DMS153 (cell line): ENCODE measurements at regions not wholly inside any gene's neighbourhood (a gene's known extent, or its start where the extent isn't known, plus 50 kb on each side); places are given as distances from the start of the nearest gene placed in this dataset.
"Not testable (repeated sequence)": the region's sequence is repeated elsewhere in the genome, so short reads cannot be mapped to it uniquely, and the experiment has no call there.

Source experiments
- DNase-seq: peaks from one replicate; lab custom pipeline; 2025; lab: John Stamatoyannopoulos, UW

DNA sequence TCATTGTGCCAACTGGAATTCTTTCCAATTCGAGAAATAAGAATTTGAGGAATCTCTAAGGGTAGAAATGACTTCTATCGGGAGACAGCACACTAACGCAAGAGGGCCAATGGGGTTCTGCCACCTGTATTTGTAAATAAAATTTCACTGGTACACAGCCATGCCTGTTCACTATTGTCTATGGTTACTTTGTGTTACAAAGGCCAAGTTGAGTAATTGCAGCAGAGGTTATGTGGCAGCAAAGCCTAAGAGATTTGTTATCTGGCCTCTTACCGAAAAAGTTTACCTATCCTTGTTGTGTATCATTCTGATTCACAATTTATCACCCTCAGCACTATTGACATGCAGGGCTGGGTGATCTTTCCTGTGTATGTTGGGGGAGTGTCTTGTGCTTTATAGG, 278.0 kb downstream of the KLF5 start:
- no peak for DNase-seq

DNA sequence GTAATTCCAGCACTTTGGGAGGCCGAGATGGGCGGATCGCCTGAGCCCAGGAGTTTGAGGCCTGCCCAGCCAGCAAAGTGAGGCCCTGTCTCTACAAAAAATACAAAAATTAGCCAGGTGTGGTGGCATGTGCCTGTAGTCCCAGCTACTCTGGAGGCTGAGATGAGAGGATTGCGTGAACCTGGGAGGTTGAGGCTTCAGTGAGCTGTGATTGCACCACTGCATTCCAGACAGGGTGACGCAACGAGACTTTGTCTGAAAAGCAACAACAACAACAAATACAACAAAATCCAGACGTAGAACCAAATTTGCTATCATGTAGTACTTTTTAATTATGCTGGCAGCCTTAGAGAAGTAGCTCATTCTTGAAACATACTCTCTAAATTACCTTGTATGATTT, 277.1 kb downstream of the KLF5 start:
- DNase-seq, result no peak

DNA sequence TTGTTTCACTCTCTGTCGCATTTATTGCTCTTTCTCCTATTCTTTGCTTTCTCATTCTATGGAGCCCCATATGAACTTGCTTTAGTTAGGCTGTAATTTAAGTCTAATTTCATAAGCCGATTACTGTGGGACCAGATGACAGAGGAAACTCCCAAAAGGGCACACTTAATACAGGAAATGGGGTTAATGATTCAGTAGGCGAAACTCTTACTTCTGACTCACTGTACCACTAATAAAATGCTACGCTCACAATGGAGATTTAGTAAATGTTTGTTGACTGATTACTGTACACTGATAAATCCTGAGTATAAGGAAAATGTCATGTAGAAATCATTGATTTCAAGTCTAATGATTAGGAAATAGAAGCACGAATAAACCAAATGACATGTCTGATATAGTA, 276.4 kb downstream of the KLF5 start:
- DNase-seq, result no peak

DNA sequence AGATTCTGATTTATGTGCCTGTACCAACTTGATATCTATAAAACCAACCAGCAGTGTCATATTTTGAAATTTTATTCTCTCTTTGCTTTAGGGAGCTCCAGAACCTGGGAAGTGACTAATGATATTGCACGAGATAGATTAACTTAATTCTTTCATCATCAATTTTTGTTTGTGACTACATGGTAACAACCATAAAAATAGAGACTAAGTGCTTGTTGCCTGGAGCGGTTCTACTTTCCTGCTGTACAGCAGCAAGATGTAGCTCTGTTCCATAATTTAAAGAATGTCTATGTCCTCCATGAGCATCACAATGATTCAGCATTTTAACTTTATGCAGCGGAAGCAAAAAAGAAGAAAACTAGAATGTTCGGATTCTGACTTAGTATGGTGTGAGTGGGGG, 275.6 kb downstream of the KLF5 start:
- DNase-seq, result no peak

DNA sequence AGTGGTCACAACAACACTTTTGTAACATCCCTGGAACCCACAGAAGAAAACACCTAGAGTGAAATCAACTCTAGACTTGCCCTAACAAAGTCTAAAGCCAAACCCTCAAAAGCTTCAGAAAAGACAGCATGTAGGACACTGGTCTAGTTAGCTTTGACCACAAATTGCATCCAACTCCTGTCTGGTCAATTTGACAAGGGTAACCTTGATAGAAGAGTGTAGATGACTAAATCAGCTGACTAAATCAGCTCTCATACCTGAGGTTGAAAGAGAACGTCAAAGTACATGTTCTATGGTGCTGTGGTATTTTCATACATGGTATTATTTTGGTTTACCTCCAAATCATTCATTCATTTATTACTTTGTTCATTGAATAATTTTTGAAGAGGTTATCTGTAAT, 272.8 kb downstream of the KLF5 start:
- DNase-seq, result no peak

DNA sequence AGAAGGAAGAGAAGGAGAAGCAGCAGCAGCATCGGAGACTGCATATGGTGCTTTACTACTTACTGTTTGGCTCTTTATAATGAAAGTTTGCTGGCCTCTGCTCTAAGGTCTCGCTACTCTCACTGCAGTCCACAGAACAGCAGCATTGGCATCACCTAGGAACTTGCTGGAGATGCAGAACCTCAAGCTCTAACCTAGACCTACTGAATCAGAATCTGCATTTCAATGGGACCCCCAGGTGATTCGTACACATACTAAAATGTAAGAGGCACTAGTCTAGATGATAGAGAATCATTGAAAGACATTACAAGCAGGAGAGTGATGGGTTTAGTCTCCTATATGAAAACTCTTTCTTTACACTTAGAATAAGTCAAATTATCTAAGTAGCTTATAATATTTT, 270.6 kb downstream of the KLF5 start:
- no peak for DNase-seq

DNA sequence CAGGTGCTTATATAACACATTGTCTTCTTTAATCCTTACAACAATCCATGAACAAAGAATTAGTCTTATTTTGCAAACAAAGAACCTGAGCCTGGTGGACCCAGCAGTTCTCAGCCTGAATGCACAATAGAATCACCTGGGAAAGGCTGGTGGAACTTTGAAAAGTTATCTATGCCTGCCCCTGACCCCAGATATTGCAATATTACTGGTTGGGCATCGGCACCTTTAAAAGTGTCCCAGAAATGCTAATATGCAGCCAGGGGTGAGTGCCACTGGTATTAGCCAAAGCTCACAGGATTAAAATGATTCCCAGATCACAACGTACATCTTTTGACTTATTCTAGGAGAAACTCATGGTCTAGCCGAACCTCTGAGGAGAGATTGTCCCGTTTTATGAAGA, 268.8 kb downstream of the KLF5 start:
- no peak for DNase-seq

DNA sequence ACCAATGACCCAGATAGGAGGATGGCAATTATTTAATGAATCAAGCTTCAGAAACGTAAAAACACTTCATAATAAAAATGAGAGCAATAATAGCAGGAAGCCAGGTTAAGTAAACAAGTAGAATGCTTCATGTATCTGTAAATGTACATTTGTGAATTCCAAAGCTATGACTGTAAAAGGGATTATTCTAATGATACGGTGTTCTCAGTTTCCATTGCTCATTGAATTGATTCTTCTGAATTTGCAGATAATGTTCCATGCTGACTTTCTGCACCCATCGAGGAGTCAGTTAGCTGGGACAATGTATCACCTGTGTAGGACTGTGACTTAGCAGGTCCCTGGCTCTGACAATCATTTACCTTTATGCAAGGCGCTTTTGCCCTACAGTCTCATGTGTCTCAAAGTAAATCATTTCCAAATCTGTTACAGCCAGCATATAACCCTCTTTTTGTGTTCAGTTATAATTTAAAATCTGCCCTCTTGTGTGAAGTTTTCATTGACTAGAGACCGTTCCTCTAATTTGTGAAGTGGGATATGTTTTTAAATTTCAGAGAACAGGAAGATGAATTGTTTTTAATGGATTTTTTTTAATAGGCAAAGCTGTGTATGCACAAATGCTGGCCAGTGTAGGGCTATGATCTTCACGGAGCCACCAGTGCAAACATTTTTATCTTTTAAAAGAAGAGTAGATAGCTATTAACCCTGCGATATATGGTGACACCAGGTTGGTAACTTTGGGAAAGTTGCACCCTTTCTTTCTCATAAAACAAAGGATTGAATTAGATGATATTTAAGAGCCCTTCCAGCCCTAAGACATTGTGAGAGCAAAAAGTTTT, 267.1 kb downstream of the KLF5 start:
- no peak for DNase-seq

DNA sequence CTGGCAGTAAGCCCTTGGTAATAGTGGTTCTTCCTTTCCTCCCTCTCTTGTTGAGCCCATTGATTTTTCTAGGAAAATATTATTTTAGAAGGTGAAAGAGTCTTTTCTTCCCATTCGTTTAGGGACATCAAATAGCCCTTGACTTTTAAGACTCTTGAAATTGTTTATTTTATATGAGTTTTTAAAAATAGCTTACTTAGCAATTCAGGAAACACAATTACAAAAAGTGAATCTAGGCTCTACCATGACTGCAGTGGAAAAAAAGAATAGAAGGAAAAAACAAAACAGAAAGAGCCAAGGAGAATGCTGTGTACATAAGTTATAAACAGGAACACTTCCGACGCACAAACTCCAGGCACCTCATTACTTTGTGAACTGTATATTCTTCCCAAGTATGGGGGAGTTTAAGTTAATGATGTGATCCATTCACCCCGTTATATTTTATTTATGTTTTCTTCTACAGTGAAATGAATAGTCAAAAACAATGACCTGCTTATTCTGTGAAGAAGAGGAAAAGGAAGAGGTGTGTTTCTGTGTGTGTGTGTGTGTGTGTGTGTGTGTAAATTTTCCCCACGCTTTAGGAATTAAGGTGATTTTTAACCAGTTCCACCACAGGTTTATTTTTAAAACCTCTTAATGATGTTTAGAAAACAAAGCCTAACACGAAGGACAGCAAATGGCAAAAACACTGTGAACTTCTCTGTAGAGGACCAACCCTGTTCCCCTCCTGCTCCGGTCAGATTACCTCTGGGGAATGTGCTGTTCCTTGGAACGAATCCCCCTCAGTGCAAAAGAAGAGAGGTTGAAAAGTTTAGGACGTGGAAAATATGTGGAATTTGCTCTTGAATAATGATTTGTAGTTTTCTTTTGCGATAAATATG, 266.3 kb downstream of the KLF5 start:
- no peak for DNase-seq

DNA sequence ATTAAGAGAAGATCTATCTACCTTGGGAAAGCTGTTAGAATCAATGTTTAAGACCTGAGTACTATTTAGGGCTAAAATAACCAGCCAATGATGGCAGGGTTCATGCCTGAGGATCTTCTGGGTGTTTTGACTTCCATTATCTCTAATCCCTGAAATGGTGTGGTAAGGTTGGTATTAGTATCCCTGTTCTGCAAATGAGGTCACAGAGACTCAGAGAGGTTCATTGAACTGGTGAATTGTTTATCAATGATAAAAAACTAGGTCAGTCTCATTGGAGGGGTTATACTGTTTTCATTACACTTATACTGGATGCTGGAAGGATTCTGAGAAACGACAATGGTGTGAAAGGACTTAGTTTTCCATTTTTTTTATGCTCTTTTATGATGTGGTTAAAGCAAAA, 264.8 kb downstream of the KLF5 start:
- DNase-seq, result no peak

DNA sequence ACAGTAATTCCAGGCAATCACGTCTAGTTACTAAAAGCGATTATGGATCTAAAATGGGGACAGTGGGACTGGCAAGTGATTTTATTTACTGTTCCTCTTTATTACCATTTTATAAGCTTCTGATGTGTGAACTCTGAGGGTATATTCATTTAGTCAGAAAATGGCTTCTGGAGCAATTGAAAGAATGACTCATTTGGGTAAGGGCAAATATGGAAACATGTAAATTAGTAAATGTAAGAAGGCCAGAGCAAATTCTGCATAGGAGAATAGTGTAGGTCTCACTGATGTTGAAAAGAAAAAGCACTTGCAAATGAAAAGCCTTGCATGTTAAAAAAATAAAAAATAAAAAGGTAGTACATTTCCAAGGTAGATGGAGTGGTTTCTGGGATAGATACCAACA, 262.2 kb downstream of the KLF5 start:
- no peak for DNase-seq

DNA sequence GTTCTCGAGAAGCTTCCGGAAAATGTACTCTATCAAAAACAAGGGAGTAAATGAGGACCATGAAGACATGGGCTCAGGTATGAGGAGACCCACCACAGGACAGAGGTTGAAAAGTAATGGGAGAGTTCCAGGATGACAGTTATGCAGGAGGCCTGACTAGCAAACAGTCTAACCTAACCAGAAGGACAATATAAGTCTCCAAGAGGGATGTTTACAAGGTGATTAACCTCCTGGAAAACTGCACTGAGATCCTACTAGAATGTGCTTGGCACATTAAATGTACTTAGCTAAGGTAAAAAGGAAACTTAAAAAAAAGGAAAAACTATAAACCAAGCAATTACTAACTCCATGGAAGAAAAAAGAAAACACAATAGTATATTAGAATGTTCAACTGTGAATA, 258.3 kb downstream of the KLF5 start:
- no peak for DNase-seq

DNA sequence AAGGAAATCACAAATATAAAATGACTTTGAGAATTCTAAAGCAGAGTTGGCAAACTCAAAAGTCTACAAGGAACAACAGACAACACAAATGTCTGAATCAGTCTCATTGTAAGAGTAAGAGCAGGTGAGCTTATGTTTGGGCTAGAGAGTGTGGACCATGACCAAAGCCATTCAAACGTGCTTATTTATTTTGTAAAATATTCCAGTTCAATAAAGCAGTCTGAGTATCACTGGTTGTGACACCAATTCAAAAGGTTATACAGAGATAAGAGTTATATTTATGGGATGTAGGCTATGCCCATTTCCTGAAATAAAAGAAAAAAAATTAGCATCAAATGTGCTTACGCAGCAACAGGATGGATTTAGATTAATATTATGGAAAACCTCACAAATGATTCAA, 251.6 kb downstream of the KLF5 start:
- no peak for DNase-seq

DNA sequence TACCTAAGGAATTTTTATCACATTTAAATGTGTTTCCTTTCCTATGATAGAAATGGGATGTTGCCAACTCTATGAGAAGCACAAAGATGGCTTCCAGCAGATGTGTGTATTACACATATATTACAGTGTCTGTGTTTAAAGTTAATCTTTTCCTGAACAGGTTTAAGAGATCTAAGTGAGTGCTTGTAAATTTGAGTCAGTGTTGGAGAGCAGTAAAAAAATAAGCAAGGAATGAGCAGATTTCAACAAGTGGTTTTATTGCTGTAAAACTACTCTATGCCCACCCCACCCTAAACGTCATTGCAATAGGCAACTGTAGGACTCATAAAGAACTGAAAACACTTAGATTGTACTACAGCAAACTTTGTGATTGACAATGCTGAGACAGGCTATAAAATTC, 248.7 kb downstream of the KLF5 start:
- DNase-seq, result no peak

DNA sequence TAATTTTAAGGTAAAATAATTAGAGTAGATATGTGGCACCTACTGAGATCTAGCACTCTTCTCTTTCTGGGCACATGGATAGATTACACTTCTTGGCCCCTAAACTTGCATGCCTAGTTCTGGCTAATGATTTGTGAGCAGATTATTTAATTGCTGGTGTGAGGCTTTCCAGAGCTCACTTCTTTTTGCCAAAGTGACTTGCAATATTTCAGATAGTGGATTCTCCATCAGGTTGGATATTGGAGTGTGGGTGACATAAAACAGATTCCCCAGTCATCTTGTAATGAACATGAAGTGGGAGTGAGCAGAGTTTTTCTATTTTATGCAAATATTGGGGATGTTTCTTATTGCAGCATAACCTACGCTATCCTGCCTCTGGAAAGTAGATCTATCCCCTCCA, 247.9 kb downstream of the KLF5 start:
- no peak for DNase-seq

DNA sequence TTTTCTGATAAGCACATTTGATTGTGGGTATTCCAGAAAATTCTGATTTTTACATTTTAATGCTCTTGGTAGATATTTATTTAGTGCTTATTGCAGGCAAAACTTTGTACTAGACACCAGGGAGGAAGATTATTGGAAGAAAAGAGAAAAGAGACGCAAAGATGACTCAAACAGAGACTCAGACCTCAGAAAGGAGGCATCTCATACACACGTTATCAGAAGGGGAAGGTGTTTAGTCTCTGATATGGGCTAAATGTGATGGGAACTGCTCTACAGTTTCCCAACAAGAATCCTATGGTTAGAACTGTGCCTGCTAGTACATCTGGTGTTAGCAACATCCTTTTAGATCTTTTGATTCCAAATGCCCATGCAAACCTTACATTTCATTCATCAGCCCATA, 245.6 kb downstream of the KLF5 start:
- DNase-seq, result no peak

DNA sequence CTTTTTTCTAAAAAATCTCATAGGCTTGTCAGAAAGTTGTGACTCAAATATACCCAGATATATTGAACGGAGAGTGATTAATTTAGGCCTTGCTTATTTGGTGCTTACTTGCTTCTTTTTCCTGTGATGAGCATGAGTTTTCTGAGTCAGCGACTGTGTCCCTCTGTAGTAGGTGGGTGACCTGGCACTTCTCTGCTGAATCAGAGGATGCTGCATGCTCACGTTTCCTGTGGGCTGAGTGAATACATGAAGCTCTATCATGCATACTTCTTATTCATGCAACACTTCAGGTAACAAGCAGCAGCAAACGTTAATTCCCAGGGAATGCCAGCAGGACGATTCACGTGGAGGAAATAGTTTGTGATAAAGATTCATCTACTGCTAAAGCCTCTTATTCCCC, 245.0 kb downstream of the KLF5 start:
- no peak for DNase-seq

DNA sequence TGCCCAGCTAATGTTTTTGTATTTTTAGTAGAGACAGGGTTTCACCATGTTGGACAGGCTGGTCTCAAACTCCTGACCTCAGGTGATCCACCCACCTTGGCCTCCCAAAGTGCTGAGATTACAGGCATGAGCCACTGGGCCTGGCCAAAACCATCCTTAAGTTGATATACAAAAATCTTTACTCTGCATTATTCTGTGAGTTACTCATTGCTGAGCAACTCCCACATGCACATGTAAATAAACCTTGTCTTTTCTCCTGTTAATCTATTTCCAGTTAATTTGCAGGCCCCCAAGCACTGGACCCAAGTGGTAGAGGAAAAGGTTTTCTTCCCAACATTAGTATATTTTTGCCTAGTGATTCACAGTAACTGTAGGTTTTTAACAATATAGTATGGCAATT, 242.8 kb downstream of the KLF5 start:
- not testable (repeated sequence) for DNase-seq

DNA sequence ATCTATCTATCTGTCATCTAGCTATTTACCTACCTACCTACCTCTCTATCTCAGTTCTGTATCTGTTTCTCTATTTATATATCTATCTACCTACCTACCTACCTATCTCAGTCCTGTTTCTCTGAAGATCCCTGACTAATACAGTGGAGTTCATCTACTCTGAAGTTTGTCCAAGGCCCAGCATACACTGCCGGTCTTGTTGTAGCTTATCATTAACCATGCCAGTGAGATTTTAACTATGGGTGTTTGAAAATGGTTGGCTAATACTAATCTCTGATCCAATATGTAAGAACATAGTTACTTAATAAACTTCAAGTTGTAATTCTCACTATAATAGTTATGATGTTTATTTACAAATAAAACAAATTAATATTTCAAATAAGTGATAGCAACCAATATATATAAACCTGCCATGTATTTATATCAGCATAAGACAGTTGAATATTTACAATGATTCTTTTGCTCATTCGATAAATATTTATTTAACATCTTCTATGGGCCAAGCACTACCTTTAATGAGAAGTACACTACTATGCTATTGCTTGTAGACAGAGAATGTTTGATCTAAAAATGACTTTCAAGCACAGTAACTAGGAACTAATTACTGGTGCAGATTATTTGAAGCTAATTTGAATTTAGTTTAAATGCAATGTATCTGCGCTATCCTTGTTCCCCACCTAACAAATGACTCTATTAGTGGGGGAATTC, 242.1 kb downstream of the KLF5 start:
- no peak for DNase-seq

DNA sequence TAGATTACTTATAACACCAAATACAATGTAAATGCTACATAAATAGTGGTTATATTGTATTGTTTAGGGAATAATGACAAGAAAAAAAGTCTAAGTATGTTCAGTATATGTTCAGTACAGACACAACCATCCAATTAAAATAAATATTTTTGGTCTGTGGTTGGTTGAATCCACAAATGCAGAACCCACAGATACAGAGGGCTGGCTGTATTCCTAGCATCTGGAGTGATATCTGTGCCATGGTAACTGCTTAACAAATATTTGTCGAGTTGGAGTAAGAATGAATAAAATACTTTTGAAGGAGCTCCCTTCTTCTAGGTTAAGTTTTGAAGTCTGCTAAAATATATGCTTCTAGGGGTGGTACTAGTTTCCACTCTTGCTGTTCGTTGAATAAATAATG, 241.0 kb downstream of the KLF5 start:
- DNase-seq, result no peak

DNA sequence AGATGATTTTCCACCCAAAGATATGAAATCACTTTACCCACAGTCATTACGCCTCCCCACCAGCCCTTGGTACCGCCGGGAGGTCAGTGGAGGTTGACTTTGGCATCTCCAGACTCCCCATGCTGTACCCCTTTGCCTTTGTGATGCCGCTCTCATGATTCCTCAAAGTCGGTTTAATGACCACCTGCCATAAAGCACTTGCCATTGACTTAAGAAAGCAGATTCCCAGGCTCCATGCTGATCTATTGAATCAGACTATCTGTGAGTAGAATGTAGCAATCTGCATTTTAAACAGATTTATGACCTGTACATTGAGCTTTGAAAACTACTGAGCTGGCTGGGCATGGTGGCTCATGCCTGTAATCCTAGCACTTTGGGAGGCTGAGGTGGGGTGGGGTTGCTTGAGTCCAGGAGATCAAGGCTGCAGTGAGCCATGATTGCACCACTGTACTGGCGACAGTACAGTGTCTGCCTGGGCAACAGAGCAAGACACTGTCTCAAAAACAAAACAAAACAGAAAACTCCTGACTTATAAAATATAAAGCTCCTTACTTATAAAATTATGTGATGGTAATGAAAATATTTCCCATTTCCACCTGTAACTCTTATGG, 235.2 kb downstream of the KLF5 start:
- no peak for DNase-seq

DNA sequence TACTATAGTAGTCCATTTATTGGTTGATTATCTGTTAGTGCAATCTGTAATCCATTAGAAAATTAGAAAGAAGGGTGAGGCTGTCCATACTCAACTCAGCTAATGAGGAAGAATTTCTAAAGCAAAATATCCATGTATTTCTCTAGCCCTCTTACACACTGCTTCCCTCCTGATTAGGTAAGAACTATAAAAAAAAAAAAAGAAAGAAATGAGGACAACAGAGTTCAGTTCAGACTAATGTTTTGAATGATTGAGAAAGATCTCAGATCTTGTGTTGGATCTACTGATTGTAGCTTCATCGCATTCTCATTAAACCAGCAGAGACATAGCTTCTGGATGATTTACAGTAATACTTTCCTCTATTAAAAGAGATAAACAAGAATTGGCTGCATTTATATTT, 233.3 kb downstream of the KLF5 start:
- no peak for DNase-seq
